ENCODE measurements at regions not wholly inside any gene's neighbourhood (a gene's known extent, or its start where the extent isn't known, plus 50 kb on each side); places are given as distances from the start of the nearest gene placed in this dataset.

DNA sequence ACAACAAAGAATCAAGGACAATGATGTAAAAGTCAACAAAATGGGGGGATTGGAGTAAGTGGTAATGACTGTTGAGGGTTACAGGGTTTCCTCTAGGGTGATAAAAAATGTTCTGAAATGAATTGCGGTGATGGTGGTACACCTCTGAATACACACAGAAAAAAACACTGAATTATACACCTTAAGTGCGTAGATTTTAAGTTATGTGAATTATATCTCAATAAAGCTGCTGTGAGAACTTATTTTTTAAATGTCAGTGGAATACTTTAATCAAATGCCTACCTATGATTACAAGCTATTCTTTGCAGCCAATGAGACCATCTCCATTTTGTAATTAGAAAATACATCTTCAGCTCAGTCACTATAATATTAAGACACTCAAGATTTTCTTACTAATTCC lies 53.5 kb downstream of the ZNF608 start:
- intact Hi-C loops (cut with DNase I) = no loop called here
- H3K4me1 ChIP-seq = peaks cover 17 to 25% of the 10 kb centered on the region in 2 donors
- no peak for DNase-seq
- no peak overlapping the region for H3K27ac ChIP-seq
- no peak overlapping the region for H3K4me3 ChIP-seq (replicated peaks in 1 of 3)
- no peaks in the 10 kb centered on the region for H3K36me3 ChIP-seq
- 96 to 98% methylated on average over 2 of the region's 2 CpGs for WGBS, 2 donors
- no peak for TF ChIP-seq POLR2A (IDR thresholded peaks at IDR 0.05)
- TF ChIP-seq, protein P1, sequence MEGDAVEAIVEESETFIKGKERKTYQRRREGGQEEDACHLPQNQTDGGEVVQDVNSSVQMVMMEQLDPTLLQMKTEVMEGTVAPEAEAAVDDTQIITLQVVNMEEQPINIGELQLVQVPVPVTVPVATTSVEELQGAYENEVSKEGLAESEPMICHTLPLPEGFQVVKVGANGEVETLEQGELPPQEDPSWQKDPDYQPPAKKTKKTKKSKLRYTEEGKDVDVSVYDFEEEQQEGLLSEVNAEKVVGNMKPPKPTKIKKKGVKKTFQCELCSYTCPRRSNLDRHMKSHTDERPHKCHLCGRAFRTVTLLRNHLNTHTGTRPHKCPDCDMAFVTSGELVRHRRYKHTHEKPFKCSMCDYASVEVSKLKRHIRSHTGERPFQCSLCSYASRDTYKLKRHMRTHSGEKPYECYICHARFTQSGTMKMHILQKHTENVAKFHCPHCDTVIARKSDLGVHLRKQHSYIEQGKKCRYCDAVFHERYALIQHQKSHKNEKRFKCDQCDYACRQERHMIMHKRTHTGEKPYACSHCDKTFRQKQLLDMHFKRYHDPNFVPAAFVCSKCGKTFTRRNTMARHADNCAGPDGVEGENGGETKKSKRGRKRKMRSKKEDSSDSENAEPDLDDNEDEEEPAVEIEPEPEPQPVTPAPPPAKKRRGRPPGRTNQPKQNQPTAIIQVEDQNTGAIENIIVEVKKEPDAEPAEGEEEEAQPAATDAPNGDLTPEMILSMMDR (IDR thresholded peaks at IDR 0.05) = no peak
- no peaks in the 10 kb centered on the region for H3K27me3 ChIP-seq
- no peaks in the 10 kb centered on the region for H3K9me3 ChIP-seq

DNA sequence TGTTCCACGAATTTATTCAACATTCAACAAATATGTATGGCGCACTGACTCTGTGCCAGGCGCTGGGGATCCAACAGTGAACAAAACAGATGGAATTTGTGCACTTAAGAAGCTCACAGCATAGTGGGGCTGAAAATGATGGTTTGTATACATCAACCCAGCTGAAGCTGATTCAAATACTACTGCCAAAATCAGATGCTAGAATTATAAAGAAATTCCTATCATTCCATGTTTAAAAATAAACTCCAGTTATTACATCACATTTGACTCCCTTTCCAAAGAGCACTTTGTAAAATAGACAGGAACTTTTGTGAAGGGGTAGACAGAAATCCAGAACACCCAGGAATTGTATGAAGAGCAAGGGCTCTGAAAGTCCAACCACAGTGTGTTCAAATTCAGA lies 54.1 kb downstream of the ZNF608 start:
- Histone ChIP-seq H3K9me3 (no peaks in the 10 kb centered on the region), H3K4me3 (replicated peaks in 1 of 3) (no peak overlapping the region), H3K4me1 (peaks cover 11 to 18% of the 10 kb centered on the region in 2 donors), H3K36me3 (no peaks in the 10 kb centered on the region), H3K27ac (no peak overlapping the region), H3K27me3 (no peaks in the 10 kb centered on the region)
- no peak for DNase-seq
- 83 to 90% methylated on average over 3 of the region's 3 CpGs for WGBS, 2 donors
- intact Hi-C loops (cut with DNase I) = no loop called here
- no peak for TF ChIP-seq POLR2A (IDR thresholded peaks at IDR 0.05)
- TF ChIP-seq, protein P1 (IDR thresholded peaks at IDR 0.05) = no peak

DNA sequence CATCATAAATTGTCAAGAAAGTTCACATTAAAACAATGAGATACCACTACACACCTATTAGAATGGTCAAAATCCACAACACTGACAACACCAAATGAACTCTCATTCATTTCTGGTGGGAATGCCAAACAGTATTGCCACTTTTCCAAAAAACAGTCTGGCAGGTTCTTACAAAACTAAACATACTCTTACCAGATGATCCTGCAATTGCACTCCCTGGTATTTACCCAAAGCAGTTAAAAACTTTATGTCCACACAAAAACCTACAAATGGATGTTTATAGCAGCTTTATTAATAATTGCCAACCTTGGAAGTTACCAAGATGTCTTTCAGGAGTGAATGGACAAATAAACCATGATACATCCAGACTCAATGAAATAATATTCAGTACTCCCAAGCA lies 56.8 kb downstream of the ZNF608 start:
- Histone ChIP-seq H3K4me1 (peaks cover 15 to 22% of the 10 kb centered on the region in 2 donors), H3K27ac (no peak overlapping the region), H3K36me3 (no peaks in the 10 kb centered on the region), H3K9me3 (no peaks in the 10 kb centered on the region), H3K27me3 (no peaks in the 10 kb centered on the region), H3K4me3 (replicated peaks in 1 of 3) (no peak overlapping the region)
- no peak for DNase-seq
- intact Hi-C loops (cut with DNase I) = no loop called here
- TF ChIP-seq, protein P1 (IDR thresholded peaks at IDR 0.05) = no peak
- TF ChIP-seq POLR2A (IDR thresholded peaks at IDR 0.05) = no peak

GRCh38 chr5:124686239-124687004 lies 60.0 kb downstream of the ZNF608 start:
- intact Hi-C loops (cut with DNase I) = no loop called here
- H3K36me3 ChIP-seq = no peaks in the 10 kb centered on the region
- DNase-seq = no peak
- peaks cover 0 to 23% of the 10 kb centered on the region in 2 donors for H3K4me1 ChIP-seq
- H3K9me3 ChIP-seq = no peaks in the 10 kb centered on the region
- H3K27ac ChIP-seq = no peak overlapping the region
- 90 to 94% methylated on average over 3 of the region's 3 CpGs for WGBS, 2 donors
- TF ChIP-seq, protein P1 (IDR thresholded peaks at IDR 0.05) = no peak
- TF ChIP-seq POLR2A (IDR thresholded peaks at IDR 0.05) = no peak
- H3K27me3 ChIP-seq = no peaks in the 10 kb centered on the region
- H3K4me3 ChIP-seq (replicated peaks in 1 of 3) = no peak overlapping the region

DNA sequence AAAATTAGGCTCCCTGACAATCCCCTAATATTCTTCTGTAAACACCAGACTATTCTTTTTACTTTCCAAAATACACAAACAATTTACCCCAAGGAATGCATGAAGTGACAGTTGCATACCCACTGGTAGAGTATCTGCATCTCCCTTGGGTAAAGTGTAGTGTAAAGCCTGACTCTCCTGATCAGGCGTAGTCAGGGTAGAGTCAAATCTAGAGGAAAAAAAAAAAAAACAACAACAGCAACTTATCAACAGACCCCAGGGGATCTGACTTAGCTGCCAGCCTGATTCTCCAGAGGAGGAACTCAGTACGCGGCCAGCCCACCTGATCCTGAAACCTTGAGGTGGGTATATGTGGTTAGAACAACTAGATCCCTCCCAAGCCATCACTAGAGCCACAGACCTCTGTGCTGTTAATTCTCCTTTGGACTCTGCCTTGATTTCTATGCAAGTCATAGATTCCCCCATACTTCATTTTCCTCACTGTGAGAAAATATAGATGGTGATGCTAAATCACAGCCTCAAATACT lies 61.0 kb downstream of the ZNF608 start:
- intact Hi-C loops (cut with DNase I) = no loop called here
- no peak for DNase-seq
- Histone ChIP-seq H3K27me3 (no peaks in the 10 kb centered on the region), H3K4me1 (peaks cover 0 to 23% of the 10 kb centered on the region in 2 donors), H3K4me3 (replicated peaks in 1 of 3) (no peak overlapping the region), H3K27ac (no peak overlapping the region), H3K9me3 (no peaks in the 10 kb centered on the region), H3K36me3 (no peaks in the 10 kb centered on the region)
- TF ChIP-seq, protein P1 (IDR thresholded peaks at IDR 0.05) = no peak
- TF ChIP-seq POLR2A (IDR thresholded peaks at IDR 0.05) = no peak
- 95% methylated on average over 3 of the region's 3 CpGs for WGBS, 2 donors

Data from thyroid gland (tissue), 4 donors.